Suppressor macrophage treated with lipopolysaccharide for 1 hour (primary cell): ENCODE measurements at regions not wholly inside any gene's neighbourhood (a gene's known extent, or its start where the extent isn't known, plus 50 kb on each side); places are given as distances from the start of the nearest gene placed in this dataset.

Experiments
- DNase-seq, 3 donors: peaks; one replicate each; pipeline ENCODE4 v3.0.0-alpha.2; 2020 to 2022

- no peak for DNase-seq
Measured at GRCh38 chr2:6482256-6482655, 383.5 kb downstream of the CMPK2 start.

GRCh38 chr2:6487765-6488164, 377.9 kb downstream of the CMPK2 start:
- DNase-seq, result no peak

GRCh38 chr2:6492573-6492972, 373.1 kb downstream of the CMPK2 start:
- no peak for DNase-seq

GRCh38 chr2:6493266-6493665, 372.4 kb downstream of the CMPK2 start:
- no peak for DNase-seq

GRCh38 chr2:6493669-6494068, 372.0 kb downstream of the CMPK2 start:
- no peak for DNase-seq

GRCh38 chr2:6495466-6495865, 370.2 kb downstream of the CMPK2 start:
- DNase-seq, result no peak

- DNase-seq, result no peak
Measured at GRCh38 chr2:6496376-6496775, 369.3 kb downstream of the CMPK2 start.

- DNase-seq, result no peak
Measured at GRCh38 chr2:6497048-6497447, 368.7 kb downstream of the CMPK2 start.

GRCh38 chr2:6498841-6499240, 366.9 kb downstream of the CMPK2 start:
- no peak for DNase-seq

- DNase-seq, result no peak
Measured at GRCh38 chr2:6499691-6500090, 366.0 kb downstream of the CMPK2 start.

- DNase-seq, result no peak
Measured at GRCh38 chr2:6506361-6506794, 359.3 kb downstream of the CMPK2 start.

GRCh38 chr2:6506859-6507258, 358.8 kb downstream of the CMPK2 start:
- DNase-seq, result no peak

- DNase-seq, result no peak
Measured at GRCh38 chr2:6510532-6510931, 355.2 kb downstream of the CMPK2 start.

- no peak for DNase-seq
Measured at GRCh38 chr2:6512589-6512988, 353.1 kb downstream of the CMPK2 start.

GRCh38 chr2:6516674-6517073, 349.0 kb downstream of the CMPK2 start:
- DNase-seq, result no peak

GRCh38 chr2:6518361-6518760, 347.3 kb downstream of the CMPK2 start:
- DNase-seq, result no peak

GRCh38 chr2:6523476-6523875, 342.2 kb downstream of the CMPK2 start:
- no peak for DNase-seq

GRCh38 chr2:6524691-6525474, 340.8 kb downstream of the CMPK2 start:
- no peak for DNase-seq

GRCh38 chr2:6525475-6525964, 340.2 kb downstream of the CMPK2 start:
- DNase-seq, result no peak

GRCh38 chr2:6526093-6526824, 339.4 kb downstream of the CMPK2 start:
- no peak for DNase-seq

- no peak for DNase-seq
Measured at GRCh38 chr2:6531304-6531703, 334.4 kb downstream of the CMPK2 start.

GRCh38 chr2:6535572-6535971, 330.1 kb downstream of the CMPK2 start:
- DNase-seq, result no peak

- DNase-seq, result no peak
Measured at GRCh38 chr2:6538607-6539006, 327.1 kb downstream of the CMPK2 start.

GRCh38 chr2:6545336-6545735, 320.4 kb downstream of the CMPK2 start:
- DNase-seq, result no peak
